ENCODE measurements at regions not wholly inside any gene's neighbourhood (a gene's known extent, or its start where the extent isn't known, plus 50 kb on each side); places are given as distances from the start of the nearest gene placed in this dataset.

DNA sequence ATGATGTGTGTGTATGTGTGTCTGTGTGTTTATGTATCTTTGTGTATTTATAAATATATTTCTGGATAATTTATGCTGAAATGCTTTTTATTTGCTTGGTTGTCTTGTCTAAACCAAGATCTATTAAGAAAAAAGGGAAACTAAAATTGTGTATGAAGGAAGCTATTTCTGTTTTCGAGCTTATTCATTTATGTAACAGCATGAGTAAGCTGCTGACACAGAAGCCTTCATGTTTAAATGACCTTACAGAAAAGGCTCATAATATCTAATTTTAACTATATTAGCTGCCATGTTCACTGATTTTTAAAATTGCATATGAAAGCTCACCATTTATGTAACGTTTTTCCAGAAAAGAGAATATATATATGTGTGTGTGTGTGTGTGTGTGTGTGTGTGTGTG lies 392.8 kb downstream of the PTH2R start:
- TF ChIP-seq, protein P1, sequence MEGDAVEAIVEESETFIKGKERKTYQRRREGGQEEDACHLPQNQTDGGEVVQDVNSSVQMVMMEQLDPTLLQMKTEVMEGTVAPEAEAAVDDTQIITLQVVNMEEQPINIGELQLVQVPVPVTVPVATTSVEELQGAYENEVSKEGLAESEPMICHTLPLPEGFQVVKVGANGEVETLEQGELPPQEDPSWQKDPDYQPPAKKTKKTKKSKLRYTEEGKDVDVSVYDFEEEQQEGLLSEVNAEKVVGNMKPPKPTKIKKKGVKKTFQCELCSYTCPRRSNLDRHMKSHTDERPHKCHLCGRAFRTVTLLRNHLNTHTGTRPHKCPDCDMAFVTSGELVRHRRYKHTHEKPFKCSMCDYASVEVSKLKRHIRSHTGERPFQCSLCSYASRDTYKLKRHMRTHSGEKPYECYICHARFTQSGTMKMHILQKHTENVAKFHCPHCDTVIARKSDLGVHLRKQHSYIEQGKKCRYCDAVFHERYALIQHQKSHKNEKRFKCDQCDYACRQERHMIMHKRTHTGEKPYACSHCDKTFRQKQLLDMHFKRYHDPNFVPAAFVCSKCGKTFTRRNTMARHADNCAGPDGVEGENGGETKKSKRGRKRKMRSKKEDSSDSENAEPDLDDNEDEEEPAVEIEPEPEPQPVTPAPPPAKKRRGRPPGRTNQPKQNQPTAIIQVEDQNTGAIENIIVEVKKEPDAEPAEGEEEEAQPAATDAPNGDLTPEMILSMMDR (conservative IDR thresholded peaks at IDR 0.05 in 1 of 2, IDR thresholded peaks at IDR 0.05 in 1 of 2; ENCODE audit: low read depth in 1 of 2, low read length in 2 of 2) = no peak
- TF ChIP-seq EZH2 (IDR thresholded peaks at IDR 0.05; ENCODE audit: low read length, missing control alignments) = no peak
